Uterus (tissue), 2 donors: ENCODE measurements at regions not wholly inside any gene's neighbourhood (a gene's known extent, or its start where the extent isn't known, plus 50 kb on each side); places are given as distances from the start of the nearest gene placed in this dataset.

ENCODE experiments used
- CTCF ChIP-seq, 4 experiments: fragments of 200-600 bp in 2 of 4; fragments of 450-650 bp in 2 of 4; sonication (generic) in 2 of 4; IDR thresholded peaks; one replicate each; pipeline ENCODE4 v1.5.1; 2016 to 2019; ENCODE audit warnings: antibody characterized with exemption in 4 of 4, mild to moderate bottlenecking in 2 of 4, moderate library complexity in 1 of 4
- POLR2A ChIP-seq, 2 donors: fragments of 450-650 bp; IDR thresholded peaks; one replicate each; pipeline ENCODE4 v1.6.1; 2016; ENCODE audit warnings: antibody characterized with exemption in 2 of 2, mild to moderate bottlenecking in 1 of 2, moderate library complexity in 1 of 2

GRCh38 chr1:38529946-38530345 is 329.6 kb downstream of the RRAGC start:
- TF ChIP-seq POLR2A (IDR thresholded peaks at IDR 0.05) (no peak), CTCF (IDR thresholded peaks at IDR 0.05) (no peak)
